Fibroblast of lung (primary cell): ENCODE measurements at regions not wholly inside any gene's neighbourhood (a gene's known extent, or its start where the extent isn't known, plus 50 kb on each side); places are given as distances from the start of the nearest gene placed in this dataset.

Experiments
- CTCF ChIP-seq, 2 donors: IDR thresholded peaks in 1 of 2; conservative IDR thresholded peaks in 1 of 2; 1 replicate in 1 of 2; 2 replicates in 1 of 2; pipeline ENCODE4 v1.5.1; 2011 to 2012; ENCODE audit warnings: low read length in 2 of 2, control low read depth in 1 of 2, inconsistent platforms in 1 of 2, low read depth in 1 of 2, mild to moderate bottlenecking in 1 of 2
- EZH2 ChIP-seq: IDR thresholded peaks from 2 replicates; pipeline ENCODE4 v1.5.1; 2012; ENCODE audit warnings: low read length, control low read depth, mild to moderate bottlenecking; ENCODE audit errors: missing control alignments

GRCh38 chr6:26304797-26305640 is 60.0 kb upstream of the BTN3A2 start:
- no peak for TF ChIP-seq CTCF (conservative IDR thresholded peaks at IDR 0.05 in 1 of 2, IDR thresholded peaks at IDR 0.05 in 1 of 2; ENCODE audit: low read depth in 1 of 2, low read length in 2 of 2)
- TF ChIP-seq EZH2: no peak
